NCI-H2107 treated with DMSO at 0.1 percent for 48 hours (cell line): ENCODE measurements at regions not wholly inside any gene's neighbourhood (a gene's known extent, or its start where the extent isn't known, plus 50 kb on each side); places are given as distances from the start of the nearest gene placed in this dataset.

Experiments used
- DNase-seq: peaks from one replicate; lab custom pipeline; 2025; ENCODE audit not compliant: unreplicated experiment; lab: John Stamatoyannopoulos, UW

GRCh38 chr12:115337693-115338543, 653.9 kb upstream of the TBX3 start:
- peak; percentile 24 for DNase-seq

GRCh38 chr12:115336506-115336905, 652.5 kb upstream of the TBX3 start:
- DNase-seq = no peak

- no peak for DNase-seq
Observed at GRCh38 chr12:115335594-115335993, 651.6 kb upstream of the TBX3 start.

GRCh38 chr12:115335048-115335447, 651.1 kb upstream of the TBX3 start:
- no peak for DNase-seq

- DNase-seq = no peak
Observed at GRCh38 chr12:115332945-115333344, 649.0 kb upstream of the TBX3 start.

GRCh38 chr12:115325858-115326257, 641.9 kb upstream of the TBX3 start:
- no peak for DNase-seq

- no peak for DNase-seq
Observed at GRCh38 chr12:115324949-115325593, 641.1 kb upstream of the TBX3 start.

- DNase-seq = no peak
Observed at GRCh38 chr12:115323223-115323905, 639.4 kb upstream of the TBX3 start.

- no peak for DNase-seq
Observed at GRCh38 chr12:115322275-115322674, 638.3 kb upstream of the TBX3 start.

- no peak for DNase-seq
Observed at GRCh38 chr12:115320967-115321366, 637.0 kb upstream of the TBX3 start.

- DNase-seq = no peak
Observed at GRCh38 chr12:115320451-115320850, 636.5 kb upstream of the TBX3 start.

GRCh38 chr12:115319446-115320040, 635.6 kb upstream of the TBX3 start:
- DNase-seq = no peak

- no peak for DNase-seq
Observed at GRCh38 chr12:115313929-115314328, 630.0 kb upstream of the TBX3 start.

- DNase-seq = no peak
Observed at GRCh38 chr12:115312901-115313300, 628.9 kb upstream of the TBX3 start.

- DNase-seq = no peak
Observed at GRCh38 chr12:115311875-115312274, 627.9 kb upstream of the TBX3 start.

- no peak for DNase-seq
Observed at GRCh38 chr12:115308918-115309317, 624.9 kb upstream of the TBX3 start.

GRCh38 chr12:115306380-115306779, 622.4 kb upstream of the TBX3 start:
- DNase-seq = no peak

GRCh38 chr12:115305867-115306266, 621.9 kb upstream of the TBX3 start:
- DNase-seq = no peak

GRCh38 chr12:115305275-115305674, 621.3 kb upstream of the TBX3 start:
- DNase-seq = no peak

GRCh38 chr12:115303723-115304309, 619.8 kb upstream of the TBX3 start:
- DNase-seq = no peak

- DNase-seq = no peak
Observed at GRCh38 chr12:115297445-115297844, 613.5 kb upstream of the TBX3 start.
